Chondrocyte (in vitro differentiated cells): ENCODE measurements at regions not wholly inside any gene's neighbourhood (a gene's known extent, or its start where the extent isn't known, plus 50 kb on each side); places are given as distances from the start of the nearest gene placed in this dataset.
"Not testable (repeated sequence)": the region's sequence is repeated elsewhere in the genome, so short reads cannot be mapped to it uniquely, and the experiment has no call there.

ENCODE experiments used
- DNase-seq: peaks from one replicate; pipeline ENCODE4 v3.0.0; 2021; ENCODE audit warnings: mixed read lengths, low spot score
- H3K27ac Mint-ChIP-seq: one replicate; pipeline ENCODE4 v1.8.0; 2021; ENCODE audit warnings: mild to moderate bottlenecking, moderate library complexity, mixed read lengths; ENCODE audit not compliant: unreplicated experiment
- H3K27me3 Mint-ChIP-seq: 2 replicates; pipeline ENCODE4 v1.8.0; 2021; ENCODE audit warnings: low read depth, mixed read lengths
- H3K36me3 Mint-ChIP-seq: 2 replicates; pipeline ENCODE4 v1.8.0; 2021; ENCODE audit warnings: low read depth, mixed read lengths
- H3K4me1 Mint-ChIP-seq: 2 replicates; pipeline ENCODE4 v1.8.0; 2021; ENCODE audit warnings: low read depth, mild to moderate bottlenecking, mixed read lengths
- H3K4me3 Mint-ChIP-seq: one replicate; pipeline ENCODE4 v1.8.0; 2021; ENCODE audit warnings: mild to moderate bottlenecking, moderate library complexity, mixed read lengths; ENCODE audit not compliant: unreplicated experiment
- H3K9me3 Mint-ChIP-seq: 2 replicates; pipeline ENCODE4 v1.8.0; 2021; ENCODE audit warnings: low read depth, mixed read lengths
- CTCF ChIP-seq: fragments of 200-600 bp; sonication (generic); IDR thresholded peaks from 2 replicates; pipeline ENCODE4 v1.5.0; 2021; ENCODE audit warnings: antibody characterized with exemption, mild to moderate bottlenecking, moderate library complexity

GRCh38 chr14:54256156-54256555 lies 140.7 kb upstream of the CDKN3 start:
- TF ChIP-seq CTCF: no peak
- Mint-ChIP-seq H3K27me3 (no peaks in the 10 kb centered on the region), H3K4me1 (peaks cover 44% of the 10 kb centered on the region), H3K36me3 (no peaks in the 10 kb centered on the region), H3K27ac (no peak overlapping the region), H3K9me3 (no peaks in the 10 kb centered on the region), H3K4me3 (no peak overlapping the region)
- no peak for DNase-seq

DNA sequence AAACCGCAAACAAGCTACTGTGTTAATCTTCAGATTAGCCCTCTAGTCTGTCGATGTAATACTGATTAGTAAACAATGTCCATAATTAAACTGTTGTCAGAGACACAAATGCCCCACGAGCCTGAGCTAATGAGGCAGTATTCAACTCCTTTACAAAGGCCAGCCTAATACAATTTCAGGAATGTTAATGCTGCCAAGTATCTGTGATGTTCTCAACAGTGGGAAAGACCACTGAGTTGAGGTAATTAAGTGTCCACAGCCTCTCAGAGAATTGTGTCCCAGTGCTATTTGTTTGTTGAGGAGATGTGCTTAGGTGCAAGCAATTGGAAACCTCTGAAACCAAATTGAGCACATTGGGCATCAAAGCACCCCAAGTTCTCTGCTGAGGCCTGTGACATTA lies 139.4 kb upstream of the CDKN3 start:
- no peaks in the 10 kb centered on the region for H3K36me3 Mint-ChIP-seq
- peaks cover 31% of the 10 kb centered on the region for H3K4me1 Mint-ChIP-seq
- TF ChIP-seq CTCF: no peak
- no peaks in the 10 kb centered on the region for H3K27me3 Mint-ChIP-seq
- H3K27ac Mint-ChIP-seq: no peak overlapping the region
- H3K4me3 Mint-ChIP-seq: no peak overlapping the region
- H3K9me3 Mint-ChIP-seq: no peaks in the 10 kb centered on the region
- DNase-seq: no peak

DNA sequence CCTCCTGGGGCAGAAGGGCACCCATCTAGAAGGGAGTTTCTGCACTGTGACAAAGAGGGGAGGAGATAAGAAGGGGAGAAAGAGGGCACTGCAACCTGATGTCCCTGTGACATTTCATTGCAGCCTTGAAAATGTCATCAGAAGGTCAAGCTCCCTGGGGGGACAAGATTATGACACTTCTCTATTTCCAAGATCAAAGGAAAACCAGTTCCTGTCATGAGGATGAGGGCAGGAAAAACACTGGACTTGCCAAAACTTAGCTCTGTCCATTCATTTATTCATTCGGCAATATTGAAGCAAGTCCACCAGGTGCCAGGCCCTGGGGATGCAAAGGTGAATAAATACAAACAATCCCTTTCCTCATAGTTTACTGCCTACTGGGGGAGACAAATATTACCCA lies 138.4 kb upstream of the CDKN3 start:
- Mint-ChIP-seq H3K9me3 (no peaks in the 10 kb centered on the region), H3K27ac (no peak overlapping the region), H3K4me1 (peaks cover 22% of the 10 kb centered on the region), H3K36me3 (no peaks in the 10 kb centered on the region), H3K27me3 (no peaks in the 10 kb centered on the region), H3K4me3 (no peak overlapping the region)
- TF ChIP-seq CTCF: no peak
- no peak for DNase-seq

- H3K4me3 Mint-ChIP-seq: no peak overlapping the region
Measured at GRCh38 chr14:54259821-54260220, 137.0 kb upstream of the CDKN3 start.

GRCh38 chr14:54261283-54261682 lies 135.5 kb upstream of the CDKN3 start:
- no peak for TF ChIP-seq CTCF
- Mint-ChIP-seq H3K9me3 (no peaks in the 10 kb centered on the region), H3K27me3 (no peaks in the 10 kb centered on the region), H3K4me1 (peaks cover 9% of the 10 kb centered on the region), H3K4me3 (no peak overlapping the region), H3K27ac (no peak overlapping the region), H3K36me3 (no peaks in the 10 kb centered on the region)
- DNase-seq: no peak

More at GRCh38 chr14:54259821-54260220, 137.0 kb upstream of the CDKN3 start:
- H3K4me1 Mint-ChIP-seq: peaks cover 9% of the 10 kb centered on the region
- no peaks in the 10 kb centered on the region for H3K36me3 Mint-ChIP-seq
- H3K27me3 Mint-ChIP-seq: no peaks in the 10 kb centered on the region
- H3K27ac Mint-ChIP-seq: peak overlapping the region; percentile 9
- no peak for DNase-seq
- no peak for TF ChIP-seq CTCF
- H3K9me3 Mint-ChIP-seq: no peaks in the 10 kb centered on the region

DNA sequence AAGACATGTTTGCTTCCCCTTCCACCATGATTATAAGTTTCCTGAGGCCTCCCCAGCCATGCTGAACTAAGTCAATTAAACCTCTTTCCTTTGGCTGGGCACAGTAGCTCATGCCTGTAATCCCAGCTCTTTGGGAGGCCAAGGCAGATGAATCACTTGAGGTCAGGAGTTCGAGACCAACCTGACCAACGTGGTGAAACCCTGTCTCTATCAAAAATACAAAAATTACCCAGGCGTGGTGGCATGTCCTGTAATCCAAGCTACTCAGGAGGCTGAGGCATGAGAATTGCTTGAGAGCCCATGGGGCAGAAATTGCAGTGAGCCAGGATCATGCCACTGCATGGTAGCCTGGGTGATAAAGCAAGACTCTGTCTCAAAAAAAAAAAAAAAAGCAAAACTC lies 130.2 kb upstream of the CDKN3 start:
- not testable (repeated sequence) for H3K4me1 Mint-ChIP-seq, DNase-seq, H3K36me3 Mint-ChIP-seq, H3K27ac Mint-ChIP-seq, H3K9me3 Mint-ChIP-seq, H3K4me3 Mint-ChIP-seq, H3K27me3 Mint-ChIP-seq
